GM12878 (cell line): ENCODE measurements at regions not wholly inside any gene's neighbourhood (a gene's known extent, or its start where the extent isn't known, plus 50 kb on each side); places are given as distances from the start of the nearest gene placed in this dataset.

ENCODE experiments used
- ESRRA ChIP-seq: IDR thresholded peaks from 2 replicates; pipeline ENCODE4 v1.6.1; 2012; ENCODE audit warnings: mild to moderate bottlenecking, low read length, improper control_type of control experiment
- ETV6 ChIP-seq, 2 experiments: fragments of 450-650 bp in 1 of 2; IDR thresholded peaks in 1 of 2; conservative IDR thresholded peaks in 1 of 2; 2 replicates each; pipeline ENCODE4 v1.6.1; 2014; ENCODE audit warnings: antibody characterized with exemption in 1 of 2, borderline replicate concordance in 1 of 2, low read depth in 1 of 2, mild to moderate bottlenecking in 1 of 2, moderate library complexity in 1 of 2
- EZH2 ChIP-seq: IDR thresholded peaks from 2 replicates; pipeline ENCODE4 v1.6.1; 2012; ENCODE audit warnings: low read depth, mild to moderate bottlenecking, control low read depth, inconsistent platforms, low read length, borderline replicate concordance; ENCODE audit not compliant: control insufficient read depth
- GATAD2B ChIP-seq: fragments of 450-650 bp; conservative IDR thresholded peaks from 2 replicates; pipeline ENCODE4 v1.6.1; 2017; ENCODE audit warnings: low read depth, mild to moderate bottlenecking, moderate library complexity
- JUNB ChIP-seq: IDR thresholded peaks from 2 replicates; pipeline ENCODE4 v1.6.1; 2016; ENCODE audit warnings: antibody characterized with exemption, mild to moderate bottlenecking
- JUND ChIP-seq: IDR thresholded peaks from 2 replicates; pipeline ENCODE4 v1.6.1; 2012; ENCODE audit warnings: low read depth, mild to moderate bottlenecking, low read length, improper control_type of control experiment, moderate library complexity
- MTA2 ChIP-seq: fragments of 450-650 bp; IDR thresholded peaks from 2 replicates; pipeline ENCODE4 v1.6.1; 2016; ENCODE audit warnings: low read depth, mild to moderate bottlenecking, moderate library complexity
- NFXL1 ChIP-seq: fragments of 450-650 bp; IDR thresholded peaks from 2 replicates; pipeline ENCODE4 v1.6.1; 2017; ENCODE audit warnings: antibody characterized with exemption, mild to moderate bottlenecking, borderline replicate concordance
- NR2C1 ChIP-seq: fragments of 450-650 bp; IDR thresholded peaks from 2 replicates; pipeline ENCODE4 v1.6.1; 2017; ENCODE audit warnings: antibody characterized with exemption, mild to moderate bottlenecking, moderate library complexity
- PRDM15 ChIP-seq: fragments of 450-650 bp; formaldehyde crosslinking; IDR thresholded peaks from 2 replicates; pipeline ENCODE4 v1.4.0; 2020; ENCODE audit warnings: mild to moderate bottlenecking, moderate library complexity
- RAD21 ChIP-seq: IDR thresholded peaks from 2 replicates; pipeline ENCODE4 v1.6.1; 2011; ENCODE audit warnings: mild to moderate bottlenecking, low read depth, low read length, moderate library complexity; ENCODE audit not compliant: insufficient read depth
- RAD51 ChIP-seq: fragments of 450-650 bp; IDR thresholded peaks from 2 replicates; pipeline ENCODE4 v1.6.1; 2016; ENCODE audit warnings: moderate library complexity, mild to moderate bottlenecking, inconsistent platforms
- RBBP5 ChIP-seq: fragments of 200-600 bp; sonication (generic); conservative IDR thresholded peaks from 2 replicates; pipeline ENCODE4 v1.6.1; 2016
- RELB ChIP-seq: fragments of 450-650 bp; IDR thresholded peaks from 2 replicates; pipeline ENCODE4 v1.6.1; 2017; ENCODE audit warnings: low read depth, mild to moderate bottlenecking, moderate library complexity
- RUNX3 ChIP-seq: IDR thresholded peaks from 2 replicates; pipeline ENCODE4 v1.6.1; 2012; ENCODE audit warnings: low read length, inconsistent platforms
- SPI1 ChIP-seq: IDR thresholded peaks from 2 replicates; pipeline ENCODE4 v1.6.1; 2011; ENCODE audit warnings: low read depth, mild to moderate bottlenecking, low read length, moderate library complexity, borderline replicate concordance; ENCODE audit not compliant: insufficient read depth
- SUZ12 ChIP-seq: fragments of 200-600 bp; sonication (generic); IDR thresholded peaks from one replicate; pipeline ENCODE4 v1.6.1; 2018; ENCODE audit warnings: antibody characterized with exemption, mild to moderate bottlenecking; ENCODE audit not compliant: unreplicated experiment
- TAF1 ChIP-seq: IDR thresholded peaks from 2 replicates; pipeline ENCODE4 v1.6.1; 2011; ENCODE audit warnings: mild to moderate bottlenecking, low read depth, low read length, borderline replicate concordance
- WRNIP1 ChIP-seq: IDR thresholded peaks from 2 replicates; pipeline ENCODE4 v1.6.1; 2011; ENCODE audit warnings: low read depth, low read length, improper control_type of control experiment, borderline replicate concordance
- ZBED1 ChIP-seq: IDR thresholded peaks from 2 replicates; pipeline ENCODE4 v1.6.1; 2016; ENCODE audit warnings: borderline replicate concordance
- ZNF207 ChIP-seq: fragments of 450-650 bp; IDR thresholded peaks from 2 replicates; pipeline ENCODE4 v1.6.1; 2014; ENCODE audit warnings: antibody characterized with exemption, mild to moderate bottlenecking, borderline replicate concordance
- TF ChIP-seq, protein P1 (sequence below): fragments of 450-650 bp; IDR thresholded peaks from 2 replicates; pipeline ENCODE4 v1.6.1; 2016; ENCODE audit warnings: mild to moderate bottlenecking, moderate library complexity, borderline replicate concordance

DNA sequence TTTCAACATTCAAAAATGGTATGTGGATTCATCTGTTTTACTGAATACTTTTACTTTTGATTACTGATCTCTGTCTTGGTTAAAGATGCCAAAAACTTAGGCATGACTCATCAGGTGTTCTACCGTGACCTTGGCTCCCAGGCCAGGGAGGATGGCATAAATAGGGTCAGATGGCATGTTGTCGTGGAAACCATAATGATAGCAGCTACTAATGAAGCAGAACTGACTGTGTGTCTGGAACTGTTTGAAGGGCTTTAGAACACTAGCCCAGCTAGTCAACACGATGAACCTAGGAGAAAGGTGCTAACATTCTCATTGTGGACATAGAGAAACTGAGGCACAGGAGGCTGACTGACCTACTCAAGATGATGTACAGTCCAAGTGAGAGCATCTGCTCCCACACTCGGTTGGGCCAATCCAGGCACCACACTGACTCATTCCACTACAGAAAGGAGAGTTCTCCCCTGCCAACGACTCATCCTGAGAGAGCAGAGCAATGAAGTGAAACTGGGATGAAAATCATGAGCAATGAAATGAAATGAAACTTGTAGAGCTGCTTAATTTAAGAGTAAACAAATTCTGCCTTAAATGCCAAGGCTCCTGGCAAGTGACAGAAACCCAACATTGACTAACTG is 116.0 kb downstream of the TENT4A start (continued):
- TF ChIP-seq GATAD2B (no peak), ETV6 (conservative IDR thresholded peaks at IDR 0.05 in 1 of 2, IDR thresholded peaks at IDR 0.05 in 1 of 2; ENCODE audit: borderline replicate concordance in 1 of 2, low read depth in 1 of 2) (peak in 1 of 2 experiments; percentile 44; a peak in 1 of 4 replicates), RAD51 (no peak), ESRRA (no peak), RUNX3 (peak; percentile 72), TAF1 (no peak), SUZ12 (no peak), RAD21 (no peak), WRNIP1 (no peak), RELB (no peak), MTA2 (no peak), JUND (no peak), PRDM15 (CRISPR knock-in tag) (no peak), SPI1 (no peak; the same call in 1 of the 2 replicates), NFXL1 (no peak), JUNB (peak; percentile 93), ZNF207 (no peak), NR2C1 (no peak), RBBP5 (no peak), EZH2 (no peak), ZBED1 (0 out of 2 replicates have a peak, but pooled peaks have one; percentile 12)
- TF ChIP-seq, protein P1, sequence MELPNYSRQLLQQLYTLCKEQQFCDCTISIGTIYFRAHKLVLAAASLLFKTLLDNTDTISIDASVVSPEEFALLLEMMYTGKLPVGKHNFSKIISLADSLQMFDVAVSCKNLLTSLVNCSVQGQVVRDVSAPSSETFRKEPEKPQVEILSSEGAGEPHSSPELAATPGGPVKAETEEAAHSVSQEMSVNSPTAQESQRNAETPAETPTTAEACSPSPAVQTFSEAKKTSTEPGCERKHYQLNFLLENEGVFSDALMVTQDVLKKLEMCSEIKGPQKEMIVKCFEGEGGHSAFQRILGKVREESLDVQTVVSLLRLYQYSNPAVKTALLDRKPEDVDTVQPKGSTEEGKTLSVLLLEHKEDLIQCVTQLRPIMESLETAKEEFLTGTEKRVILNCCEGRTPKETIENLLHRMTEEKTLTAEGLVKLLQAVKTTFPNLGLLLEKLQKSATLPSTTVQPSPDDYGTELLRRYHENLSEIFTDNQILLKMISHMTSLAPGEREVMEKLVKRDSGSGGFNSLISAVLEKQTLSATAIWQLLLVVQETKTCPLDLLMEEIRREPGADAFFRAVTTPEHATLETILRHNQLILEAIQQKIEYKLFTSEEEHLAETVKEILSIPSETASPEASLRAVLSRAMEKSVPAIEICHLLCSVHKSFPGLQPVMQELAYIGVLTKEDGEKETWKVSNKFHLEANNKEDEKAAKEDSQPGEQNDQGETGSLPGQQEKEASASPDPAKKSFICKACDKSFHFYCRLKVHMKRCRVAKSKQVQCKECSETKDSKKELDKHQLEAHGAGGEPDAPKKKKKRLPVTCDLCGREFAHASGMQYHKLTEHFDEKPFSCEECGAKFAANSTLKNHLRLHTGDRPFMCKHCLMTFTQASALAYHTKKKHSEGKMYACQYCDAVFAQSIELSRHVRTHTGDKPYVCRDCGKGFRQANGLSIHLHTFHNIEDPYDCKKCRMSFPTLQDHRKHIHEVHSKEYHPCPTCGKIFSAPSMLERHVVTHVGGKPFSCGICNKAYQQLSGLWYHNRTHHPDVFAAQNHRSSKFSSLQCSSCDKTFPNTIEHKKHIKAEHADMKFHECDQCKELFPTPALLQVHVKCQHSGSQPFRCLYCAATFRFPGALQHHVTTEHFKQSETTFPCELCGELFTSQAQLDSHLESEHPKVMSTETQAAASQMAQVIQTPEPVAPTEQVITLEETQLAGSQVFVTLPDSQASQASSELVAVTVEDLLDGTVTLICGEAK = no peak
